Endothelial cell of umbilical vein (primary cell): ENCODE measurements at regions not wholly inside any gene's neighbourhood (a gene's known extent, or its start where the extent isn't known, plus 50 kb on each side); places are given as distances from the start of the nearest gene placed in this dataset.

Experiments used
- CTCF ChIP-seq, 2 donors: IDR thresholded peaks; 1 replicate in 1 of 2; 2 replicates in 1 of 2; pipeline ENCODE4 v1.5.1; 2011; ENCODE audit warnings: low read length in 2 of 2, mild to moderate bottlenecking in 2 of 2, moderate library complexity in 2 of 2, control low read depth in 1 of 2, inconsistent platforms in 1 of 2, low read depth in 1 of 2; ENCODE audit not compliant: insufficient read depth in 1 of 2; ENCODE audit errors: extremely low read depth in 1 of 2
- EZH2 ChIP-seq: IDR thresholded peaks from 2 replicates; pipeline ENCODE4 v1.6.1; 2012; ENCODE audit warnings: borderline replicate concordance, low read depth, mild to moderate bottlenecking, moderate library complexity, low read length, inconsistent platforms; ENCODE audit not compliant: severe bottlenecking
- FOS ChIP-seq: IDR thresholded peaks from 2 replicates; pipeline ENCODE4 v1.6.1; 2011; ENCODE audit warnings: mild to moderate bottlenecking, low read length, moderate library complexity, borderline replicate concordance; ENCODE audit not compliant: insufficient read depth
- POLR2A ChIP-seq: IDR thresholded peaks from 2 replicates; pipeline ENCODE4 v1.6.1; 2012; ENCODE audit warnings: low read depth, mild to moderate bottlenecking, control low read depth, low read length
- POLR2AphosphoS5 ChIP-seq: IDR thresholded peaks from 2 replicates; pipeline ENCODE4 v1.6.1; 2012; ENCODE audit warnings: low read depth, mild to moderate bottlenecking, control low read depth, low read length, moderate library complexity; ENCODE audit not compliant: insufficient read depth

GRCh38 chr14:29403091-29403490 is 524.6 kb downstream of the PRKD1 start:
- TF ChIP-seq POLR2AphosphoS5 (no peak), POLR2A (no peak), EZH2 (no peak), CTCF (IDR thresholded peaks at IDR 0.05; ENCODE audit: extremely low read depth in 1 of 2, insufficient read depth in 1 of 2, low read depth in 1 of 2, low read length in 2 of 2) (no peak), FOS (no peak)
